B cell (primary cell): ENCODE measurements at regions not wholly inside any gene's neighbourhood (a gene's known extent, or its start where the extent isn't known, plus 50 kb on each side); places are given as distances from the start of the nearest gene placed in this dataset.

Source experiments
- ATAC-seq: fragments of 200-7000 bp; cut with Tn5 transposase; one replicate; pipeline ENCODE4 v1.10.0; 2021; ENCODE audit warnings: low read depth, mild to moderate bottlenecking, moderate number of reproducible peaks, moderate library complexity
- CTCF ChIA-PET: fragments of 350-600 bp; sonication (Branson Sonifier 250); formaldehyde crosslinking; loops from one replicate; lab custom pipeline; 2021; ENCODE audit warnings: antibody characterized with exemption, inconsistent platforms; lab: Charles Lee
- POLR2A ChIA-PET: fragments of 350-600 bp; sonication (Branson Sonifier 250); formaldehyde crosslinking; loops from one replicate; lab custom pipeline; 2021; ENCODE audit warnings: antibody characterized with exemption; lab: Charles Lee
- DNase-seq: peaks from one replicate; pipeline ENCODE4 v3.0.0; 2013
- H2AFZ ChIP-seq: 2 replicates; pipeline ENCODE4 v1.6.1; 2012; ENCODE audit warnings: mild to moderate bottlenecking, low read depth, low read length; ENCODE audit not compliant: insufficient read depth, poor library complexity, severe bottlenecking
- H3K27ac ChIP-seq, 2 donors: 1 replicate in 1 of 2; 2 replicates in 1 of 2; pipeline ENCODE4 v1.5.1; 2012 to 2013; ENCODE audit warnings: low read length in 2 of 2, mild to moderate bottlenecking in 2 of 2, moderate library complexity in 1 of 2
- H3K27me3 ChIP-seq, 4 experiments: fragments of 200-600 bp in 1 of 4; sonication (generic) in 1 of 4; replicated peaks in 1 of 4; 1 replicate in 2 of 4; 2 replicates in 2 of 4; pipeline versions ENCODE4 v1.6.1 to v1.7.0; 2013 to 2016; ENCODE audit warnings: low read length in 3 of 4, mild to moderate bottlenecking in 2 of 4, mixed read lengths in 1 of 4, moderate library complexity in 1 of 4; ENCODE audit not compliant: insufficient read depth in 4 of 4, control insufficient read depth in 3 of 4; ENCODE audit errors: control extremely low read depth in 1 of 4
- H3K36me3 ChIP-seq, 2 experiments: replicated peaks in 1 of 2; 1 replicate in 1 of 2; 2 replicates in 1 of 2; pipeline versions ENCODE4 v1.6.1 to v1.7.1; 2013; ENCODE audit warnings: low read length in 1 of 2; ENCODE audit not compliant: insufficient read depth in 2 of 2, control insufficient read depth in 1 of 2; ENCODE audit errors: control extremely low read depth in 1 of 2, extremely low read depth in 1 of 2
- H3K4me1 ChIP-seq, 2 donors: fragments of 200-600 bp in 1 of 2; sonication (generic) in 1 of 2; 1 replicate in 1 of 2; 2 replicates in 1 of 2; pipeline versions ENCODE4 v1.5.1 to v1.6.1; 2013 to 2017; ENCODE audit warnings: low read length in 2 of 2; ENCODE audit not compliant: control insufficient read depth in 2 of 2, insufficient read depth in 2 of 2
- H3K4me2 ChIP-seq: replicated peaks from 2 replicates; pipeline ENCODE3; 2012; ENCODE audit warnings: mild to moderate bottlenecking, low read depth, low read length; ENCODE audit not compliant: poor library complexity, severe bottlenecking
- H3K4me3 ChIP-seq, 5 experiments: fragments of 200-600 bp in 1 of 5; sonication (generic) in 1 of 5; 1 replicate in 3 of 5; 2 replicates in 2 of 5; pipeline versions ENCODE4 v1.5.1 to v1.7.0; 2011 to 2016; ENCODE audit warnings: low read length in 4 of 5, mild to moderate bottlenecking in 4 of 5, low read depth in 2 of 5, control low read depth in 1 of 5, moderate library complexity in 1 of 5; ENCODE audit not compliant: insufficient read depth in 1 of 5; ENCODE audit errors: control extremely low read depth in 1 of 5, extremely low read depth in 1 of 5
- H3K79me2 ChIP-seq: fragments of 200-600 bp; sonication (generic); one replicate; pipeline ENCODE4 v1.6.0; 2016; ENCODE audit warnings: low read length; ENCODE audit not compliant: control insufficient read depth, insufficient read depth
- H3K9ac ChIP-seq: fragments of 200-600 bp; sonication (generic); 2 replicates; pipeline ENCODE4 v1.6.1; 2017; ENCODE audit warnings: mild to moderate bottlenecking, low read length, moderate library complexity
- H3K9me3 ChIP-seq, 3 donors: one replicate each; pipeline versions ENCODE4 v1.6.1 to v1.7.1; 2013; ENCODE audit warnings: low read length in 2 of 3; ENCODE audit not compliant: control insufficient read depth in 2 of 3, insufficient read depth in 1 of 3; ENCODE audit errors: control extremely low read depth in 1 of 3
- H4K20me1 ChIP-seq: 2 replicates; pipeline ENCODE4 v1.6.0; 2012; ENCODE audit warnings: mild to moderate bottlenecking, low read length; ENCODE audit not compliant: insufficient read depth, control insufficient read depth, poor library complexity, severe bottlenecking
- H3K27ac Mint-ChIP-seq: one replicate; pipeline ENCODE4 v1.8.0; 2021; ENCODE audit warnings: mixed read lengths
- H3K27me3 Mint-ChIP-seq: one replicate; pipeline ENCODE4 v1.8.0; 2021; ENCODE audit warnings: mixed read lengths
- H3K4me1 Mint-ChIP-seq: one replicate; pipeline ENCODE4 v1.8.0; 2021; ENCODE audit warnings: mixed read lengths
- H3K4me3 Mint-ChIP-seq: one replicate; pipeline ENCODE4 v1.8.0; 2021; ENCODE audit warnings: mixed read lengths
- H3K9me3 Mint-ChIP-seq: one replicate; pipeline ENCODE4 v1.8.0; 2022; ENCODE audit warnings: mixed read lengths; ENCODE audit not compliant: insufficient read depth
- CTCF ChIP-seq: fragments of 200-600 bp; IDR thresholded peaks from one replicate; pipeline ENCODE4 v1.8.0; 2022; ENCODE audit warnings: antibody characterized with exemption, mild to moderate bottlenecking
- EZH2 ChIP-seq: IDR thresholded peaks from 2 replicates; pipeline ENCODE4 v1.6.1; 2012; ENCODE audit warnings: borderline replicate concordance, low read depth, mild to moderate bottlenecking, moderate library complexity, low read length; ENCODE audit not compliant: insufficient read depth, poor library complexity, severe bottlenecking
- WGBS: methylation state at CpG from one replicate; pipeline ENCODE4 v1.1.5; 2013; ENCODE audit warnings: missing lambda C conversion rate; ENCODE audit not compliant: insufficient coverage; 5-methylcytosine and 5-hydroxymethylcytosine counted together
- intact Hi-C: fragments of 100-400 bp; cut with micrococcal nuclease; formaldehyde crosslinking; loops from one replicate; pipeline ENCODE4 v1.10.0; 2022

GRCh38 chr2:150091846-150092245 is 395.6 kb downstream of the RND3 start:
- Histone ChIP-seq H3K27ac (no peak overlapping the region), H3K4me2 (no peak overlapping the region), H3K4me1 (no peaks in the 10 kb centered on the region), H3K9ac (no peak overlapping the region), H3K9me3 (no peaks in the 10 kb centered on the region), H2AFZ (no peak overlapping the region), H3K4me3 (no peak overlapping the region), H4K20me1 (no peaks in the 10 kb centered on the region), H3K79me2 (no peaks in the 10 kb centered on the region), H3K27me3 (no peaks in the 10 kb centered on the region), H3K36me3 (no peaks in the 10 kb centered on the region)
- POLR2A ChIA-PET = no interaction called here
- H3K9me3 Mint-ChIP-seq = peaks cover 2% of the 10 kb centered on the region
- no peaks in the 10 kb centered on the region for H3K4me1 Mint-ChIP-seq
- H3K27ac Mint-ChIP-seq = no peak overlapping the region
- 71% methylated on average over 1 of the region's 4 CpGs for WGBS
- DNase-seq = no peak
- H3K27me3 Mint-ChIP-seq = no peaks in the 10 kb centered on the region
- CTCF ChIA-PET = no interaction called here
- intact Hi-C loops = no loop called here
- ATAC-seq = no peak
- TF ChIP-seq EZH2 (no peak), CTCF (no peak)
- no peak overlapping the region for H3K4me3 Mint-ChIP-seq

- Mint-ChIP-seq H3K27ac (no peak overlapping the region), H3K4me1 (no peaks in the 10 kb centered on the region), H3K9me3 (peaks cover 2% of the 10 kb centered on the region), H3K4me3 (no peak overlapping the region), H3K27me3 (no peaks in the 10 kb centered on the region)
- no peaks in the 10 kb centered on the region for H3K36me3 ChIP-seq
- ATAC-seq (no peak), DNase-seq (no peak)
- no peak overlapping the region for H2AFZ ChIP-seq
- no peak for TF ChIP-seq EZH2
- TF ChIP-seq CTCF = no peak
- no peaks in the 10 kb centered on the region for H3K4me1 ChIP-seq
- H3K79me2 ChIP-seq = no peaks in the 10 kb centered on the region
- 100% methylated on average over 1 of the region's 1 CpG for WGBS
- H3K27me3 ChIP-seq = no peaks in the 10 kb centered on the region
- no peak overlapping the region for H3K9ac ChIP-seq
- no peak overlapping the region for H3K4me2 ChIP-seq
- CTCF ChIA-PET = no interaction called here
- H4K20me1 ChIP-seq = no peaks in the 10 kb centered on the region
- no peak overlapping the region for H3K27ac ChIP-seq
- peaks cover 0 to 2% (median 0%) of the 10 kb centered on the region in 3 donors for H3K9me3 ChIP-seq
- POLR2A ChIA-PET = no interaction called here
- no peak overlapping the region for H3K4me3 ChIP-seq
- intact Hi-C loops = no loop called here
Observed at GRCh38 chr2:150090031-150090430, 397.4 kb downstream of the RND3 start.
